ENCODE measurements at regions not wholly inside any gene's neighbourhood (a gene's known extent, or its start where the extent isn't known, plus 50 kb on each side); places are given as distances from the start of the nearest gene placed in this dataset.
"Not testable (repeated sequence)": the region's sequence is repeated elsewhere in the genome, so short reads cannot be mapped to it uniquely, and the experiment has no call there.

GRCh38 chr15:91622235-91622634, 231.3 kb upstream of the SLCO3A1 start:
- DNase-seq (ENCODE audit: low spot score) = no peak

- DNase-seq (ENCODE audit: low spot score) = no peak
Measured at GRCh38 chr15:91622711-91623342, 230.7 kb upstream of the SLCO3A1 start.

GRCh38 chr15:91624353-91624968, 229.0 kb upstream of the SLCO3A1 start:
- DNase-seq (ENCODE audit: low spot score) = no peak

DNA sequence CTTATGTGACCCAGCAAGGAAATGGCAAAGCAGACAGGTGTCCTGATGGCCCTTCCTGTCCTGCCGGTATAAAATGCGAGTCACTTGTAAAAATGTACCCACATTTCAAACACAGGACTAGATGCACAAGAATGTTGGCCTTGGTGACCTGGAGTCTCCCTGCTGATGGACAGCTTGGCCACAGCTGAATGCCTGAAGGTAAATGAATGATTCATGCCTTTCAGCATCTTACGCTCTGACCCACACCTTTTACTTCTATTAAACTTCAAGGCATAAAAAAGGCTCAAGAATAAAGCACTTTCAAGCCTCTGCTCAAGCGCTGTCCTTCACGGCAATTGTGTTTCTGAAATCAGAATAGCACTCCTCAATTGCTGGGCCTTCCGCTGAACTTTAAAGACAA, 228.0 kb upstream of the SLCO3A1 start:
- DNase-seq (ENCODE audit: low spot score) = no peak

DNA sequence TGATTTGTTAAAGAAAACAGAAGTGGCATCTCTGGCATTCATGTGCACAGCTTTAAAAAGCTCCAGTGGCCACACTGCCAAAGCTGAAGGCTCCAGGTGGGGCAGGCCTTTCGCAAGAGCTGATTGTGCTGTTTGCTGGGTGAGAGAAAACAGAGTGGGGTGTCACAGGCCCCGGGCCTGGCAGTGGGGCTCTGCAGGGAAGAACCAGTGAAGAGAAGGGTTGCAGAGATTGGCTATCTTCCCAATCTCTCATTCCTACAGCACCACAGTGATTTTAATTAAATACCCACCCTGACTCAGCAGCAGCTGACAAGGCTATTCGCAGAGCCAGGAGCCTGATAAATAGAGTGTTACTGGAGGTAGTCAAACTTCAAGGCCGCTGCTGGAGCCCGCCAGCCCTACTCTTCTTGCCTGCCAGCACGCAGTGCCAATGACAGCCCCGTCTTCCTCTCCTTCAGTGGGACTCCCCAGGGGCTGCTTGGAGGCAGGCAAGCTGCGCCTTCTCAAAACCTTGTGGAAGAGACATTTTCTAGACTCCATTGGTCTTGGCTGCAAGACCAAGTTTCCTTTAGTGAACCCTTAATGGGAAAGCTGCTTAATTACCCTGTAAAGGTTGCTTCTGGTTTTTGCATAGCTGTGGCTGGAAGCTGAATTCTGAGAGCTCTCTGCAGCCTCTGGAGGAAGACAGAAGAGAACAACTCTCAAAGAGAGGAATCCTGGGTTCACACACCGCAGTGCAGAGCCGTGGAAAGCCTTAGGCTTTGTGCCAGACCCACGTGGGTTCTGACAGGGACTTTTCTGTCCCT, 225.8 kb upstream of the SLCO3A1 start:
- DNase-seq (ENCODE audit: low spot score) = no peak

DNA sequence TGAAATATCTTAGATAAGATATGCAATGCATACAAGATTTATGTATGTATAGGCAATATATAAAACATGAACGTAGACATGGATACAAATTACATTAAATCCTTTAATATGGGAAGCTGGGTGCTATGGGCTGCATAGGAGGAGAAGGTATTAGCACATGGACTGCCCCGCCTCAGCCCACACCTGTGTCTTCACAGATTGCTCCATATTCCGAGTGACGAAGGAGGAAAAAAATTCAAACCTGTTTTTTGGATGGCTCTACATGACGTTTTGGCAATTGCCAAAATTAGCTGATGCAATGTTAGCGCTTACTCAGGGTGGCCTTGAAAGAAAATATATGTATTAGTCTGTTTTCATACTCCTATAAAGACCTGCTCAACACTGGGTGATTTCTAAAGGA, 223.4 kb upstream of the SLCO3A1 start:
- no peak for DNase-seq (ENCODE audit: low spot score)

GRCh38 chr15:91632176-91632575, 221.3 kb upstream of the SLCO3A1 start:
- no peak for DNase-seq (ENCODE audit: low spot score)

DNA sequence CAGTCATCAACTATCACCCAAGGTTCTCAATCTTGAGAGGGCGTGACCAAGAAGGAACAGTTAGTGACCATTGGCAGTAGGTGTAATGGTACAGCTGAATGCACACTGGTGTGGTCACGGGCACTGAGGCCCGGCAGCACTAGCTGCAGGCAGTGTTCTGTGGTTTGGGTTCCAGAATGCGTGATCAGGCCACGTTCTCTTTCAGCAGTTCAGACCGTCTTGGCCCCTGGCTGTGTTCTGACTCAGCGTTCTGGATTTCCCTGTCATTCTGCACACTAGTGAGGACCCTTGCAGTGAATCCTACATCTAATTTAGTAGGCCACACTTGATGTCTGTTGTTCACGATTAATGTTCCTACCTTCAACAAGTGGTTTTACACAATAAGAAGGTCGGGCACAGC, 220.5 kb upstream of the SLCO3A1 start:
- DNase-seq (ENCODE audit: low spot score) = no peak

GRCh38 chr15:91634179-91634578, 219.3 kb upstream of the SLCO3A1 start:
- no peak for DNase-seq (ENCODE audit: low spot score)

- no peak for DNase-seq (ENCODE audit: low spot score)
Measured at GRCh38 chr15:91635080-91635479, 218.4 kb upstream of the SLCO3A1 start.

DNA sequence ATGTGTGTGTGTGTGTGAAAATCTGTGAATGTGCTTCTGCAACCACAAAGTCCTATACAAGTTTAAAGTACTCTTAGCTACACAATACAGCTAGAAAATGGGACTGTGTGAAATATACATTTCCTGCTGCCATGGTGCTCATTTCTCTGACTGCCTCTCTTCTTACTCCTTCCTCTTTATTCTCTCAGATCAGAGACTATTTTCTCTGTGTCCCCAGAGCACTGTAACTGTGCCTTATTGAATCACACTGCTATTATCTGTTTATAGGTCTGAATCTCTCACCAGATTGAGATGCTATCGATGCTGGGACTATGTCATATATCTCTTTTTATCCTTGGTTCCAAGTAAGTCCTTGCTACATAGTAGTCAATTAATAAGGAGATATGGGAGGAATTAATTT, 217.9 kb upstream of the SLCO3A1 start:
- no peak for DNase-seq (ENCODE audit: low spot score)

DNA sequence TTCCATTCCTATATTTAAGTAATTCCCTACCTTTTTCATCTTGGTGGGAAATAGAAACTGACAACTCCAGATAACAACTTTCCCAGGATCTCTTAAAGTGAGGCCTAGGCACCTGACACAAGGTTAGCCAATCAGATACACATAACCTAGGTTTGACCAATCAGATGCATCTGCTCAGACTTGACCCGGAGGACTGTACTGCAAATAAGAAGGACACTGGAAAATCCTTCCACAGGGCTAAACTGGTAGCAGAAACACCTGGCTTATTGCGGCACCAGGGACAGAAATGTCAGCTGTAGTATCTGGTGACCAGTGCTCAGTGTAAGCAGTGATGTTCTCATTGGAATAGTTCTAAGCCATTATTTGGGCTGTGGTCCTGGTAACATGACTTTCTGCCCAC, 204.5 kb upstream of the SLCO3A1 start:
- no peak for DNase-seq (ENCODE audit: low spot score)

DNA sequence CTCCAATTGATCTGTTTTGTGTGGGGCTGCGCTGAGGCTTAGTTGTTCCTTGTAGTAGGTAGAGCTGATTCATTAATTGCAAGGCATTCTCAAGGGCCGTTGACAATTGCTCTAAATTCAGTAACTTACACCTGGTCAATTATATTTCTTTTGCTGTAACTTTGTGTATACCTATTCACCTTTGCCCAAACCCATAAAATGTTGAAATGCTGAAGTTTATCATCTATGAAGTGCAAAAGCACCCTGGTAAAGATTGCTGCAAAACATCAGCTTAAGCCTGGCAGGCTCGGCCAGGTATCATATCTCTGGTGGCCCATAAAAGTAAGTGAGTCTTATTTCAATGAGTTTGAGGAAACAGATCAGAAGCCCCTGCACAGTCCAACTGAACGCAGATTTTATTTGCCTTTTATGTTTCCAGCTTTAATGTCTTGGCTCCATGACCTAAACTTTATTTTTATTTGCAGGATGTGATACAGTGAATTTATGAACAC, 203.6 kb upstream of the SLCO3A1 start:
- DNase-seq (ENCODE audit: low spot score) = no peak

GRCh38 chr15:91651251-91651650, 202.3 kb upstream of the SLCO3A1 start:
- DNase-seq (ENCODE audit: low spot score) = no peak

GRCh38 chr15:91652610-91653207, 200.8 kb upstream of the SLCO3A1 start:
- DNase-seq (ENCODE audit: low spot score) = no peak

GRCh38 chr15:91655563-91656290, 197.8 kb upstream of the SLCO3A1 start:
- not testable (repeated sequence) for DNase-seq (ENCODE audit: low spot score)

- no peak for DNase-seq (ENCODE audit: low spot score)
Measured at GRCh38 chr15:91660174-91660649, 193.3 kb upstream of the SLCO3A1 start.

DNA sequence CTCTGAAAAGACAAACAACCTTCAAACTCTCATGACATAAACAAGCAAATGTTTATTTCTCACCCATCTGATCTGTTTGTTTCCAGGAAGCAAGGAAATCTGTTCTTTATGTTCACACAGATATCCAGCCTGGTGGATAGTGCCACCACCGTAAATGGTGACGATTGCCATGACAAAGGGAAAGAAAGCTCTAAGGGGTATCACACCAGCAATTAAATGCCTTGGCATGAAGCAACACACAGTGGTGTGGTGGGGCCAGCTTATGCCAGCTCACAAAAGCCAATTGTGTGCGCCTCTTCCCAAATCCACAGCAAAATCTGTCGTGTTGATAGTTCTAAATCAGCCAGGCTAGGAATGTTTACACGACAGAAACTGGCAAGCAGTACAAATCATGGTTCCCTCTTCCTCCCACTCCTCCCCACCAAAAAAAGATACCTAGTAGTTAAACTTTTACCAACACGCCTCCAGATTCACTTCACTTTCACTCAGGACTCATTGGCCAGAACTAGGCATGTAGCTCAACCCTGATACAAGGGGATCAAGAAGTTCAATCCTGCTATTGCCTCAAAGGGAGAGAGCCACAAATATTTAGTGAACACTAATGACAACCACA, 189.2 kb upstream of the SLCO3A1 start:
- no peak for DNase-seq (ENCODE audit: low spot score)

GRCh38 chr15:91665212-91665611, 188.3 kb upstream of the SLCO3A1 start:
- DNase-seq (ENCODE audit: low spot score) = no peak

DNA sequence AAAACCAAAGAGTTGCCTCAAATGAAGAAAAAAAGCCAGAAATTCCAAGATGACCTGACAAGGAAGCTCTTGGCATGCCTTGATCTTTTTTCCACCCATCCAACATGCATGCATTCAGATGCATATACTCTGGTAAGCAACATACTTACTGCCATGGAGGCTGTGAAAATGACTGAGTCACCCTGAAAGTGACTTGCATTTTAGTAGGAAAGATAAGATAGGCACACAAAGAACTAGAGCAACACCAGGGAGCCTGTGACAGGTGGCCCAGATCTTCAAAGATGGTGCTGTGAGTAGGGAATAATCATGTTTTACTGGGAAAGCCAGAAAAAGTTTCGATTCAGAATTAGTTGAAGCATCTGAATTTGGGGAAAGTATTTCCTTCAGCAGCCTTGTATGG, 185.1 kb upstream of the SLCO3A1 start:
- DNase-seq (ENCODE audit: low spot score) = no peak

DNA sequence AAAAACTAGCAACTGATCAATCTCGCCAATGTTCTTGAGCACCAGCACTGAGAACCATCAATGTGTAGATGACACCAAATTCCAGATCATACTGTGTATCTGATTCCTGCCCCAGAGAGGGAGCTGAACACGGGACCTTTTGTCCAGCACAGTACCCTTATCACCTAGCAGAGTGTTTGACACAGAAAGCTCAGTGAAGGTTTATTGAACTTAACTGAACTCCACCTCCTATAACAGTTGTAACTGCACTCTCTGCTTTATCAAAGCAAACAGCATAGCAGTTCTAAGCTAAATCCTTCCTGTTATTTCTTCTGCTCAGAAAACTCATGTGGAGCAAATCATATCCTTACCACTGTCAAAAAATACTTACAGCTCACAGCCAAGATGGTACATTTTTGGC, 183.4 kb upstream of the SLCO3A1 start:
- no peak for DNase-seq (ENCODE audit: low spot score)

DNA sequence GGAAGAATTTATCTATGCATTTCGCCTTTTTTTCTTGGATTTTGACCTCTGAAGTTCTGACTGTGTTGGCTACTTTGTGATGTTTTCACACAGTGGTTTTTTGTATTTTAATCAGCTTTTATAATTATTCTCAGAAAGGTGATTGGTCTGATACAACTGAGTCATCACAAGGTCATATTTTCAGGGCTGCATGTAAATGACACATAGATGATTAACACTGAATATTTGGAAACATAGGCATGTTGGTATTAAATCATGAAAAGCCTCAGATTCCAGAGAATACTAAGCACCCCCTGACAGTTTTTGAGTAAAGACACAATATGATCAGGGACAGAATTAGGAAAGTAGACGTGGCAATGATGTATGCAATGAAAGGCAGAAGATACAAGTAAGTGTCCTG, 175.5 kb upstream of the SLCO3A1 start:
- no peak for DNase-seq (ENCODE audit: low spot score)

Measured in hepatic stellate cell (primary cell).